HepG2 (cell line): ENCODE measurements at regions not wholly inside any gene's neighbourhood (a gene's known extent, or its start where the extent isn't known, plus 50 kb on each side); places are given as distances from the start of the nearest gene placed in this dataset.

Experiments used
- ATAC-seq: fragments of 200-7000 bp; cut with Tn5 transposase; 3 replicates; pipeline ENCODE4 v1.9.1; 2020; ENCODE audit warnings: mild to moderate bottlenecking, moderate library complexity
- BruUV-seq: library from RNA; stranded (reverse); fragments of 400-500 nt; replicated peaks from 2 replicates; lab custom pipeline; 2021; lab: Mats Ljungman, UMichigan
- CTCF ChIA-PET: fragments of 300-600 bp; formaldehyde crosslinking; extraction: SDS; loops from one replicate; lab custom pipeline; 2021; ENCODE audit warnings: low total read pairs, inconsistent platforms, low intra/inter-chr PET ratio; lab: Yijun Ruan, JAX
- POLR2A ChIA-PET: fragments of 350-600 bp; sonication (Branson Sonifier 250); formaldehyde crosslinking; loops from one replicate; lab custom pipeline; 2020; ENCODE audit warnings: antibody characterized with exemption, inconsistent platforms; lab: Yijun Ruan, JAX
- DNase-seq: peaks from one replicate; pipeline ENCODE4 v3.0.0-alpha.2; 2015; ENCODE audit warnings: low spot score
- FAIRE-seq: peaks from 3 replicates; lab custom pipeline; 2011; peaks lifted over from hg19 to GRCh38; lab: Jason Lieb, UNC
- H2AFZ ChIP-seq: one replicate; pipeline ENCODE4 v1.6.1; 2011; ENCODE audit warnings: low read length, inconsistent platforms
- H3K27ac ChIP-seq: fragments of 300-600 bp; 3 replicates; pipeline ENCODE4 v1.8.0; 2011; ENCODE audit warnings: mixed run types, mild to moderate bottlenecking, mixed read lengths, low read length, inconsistent platforms; ENCODE audit not compliant: insufficient read depth; ENCODE audit errors: extremely low read length
- H3K27me3 ChIP-seq, 2 experiments: fragments of 200-600 bp in 1 of 2; 2 replicates in 1 of 2; 3 replicates in 1 of 2; pipeline versions ENCODE4 v1.6.0 to v1.8.0; 2011; ENCODE audit warnings: low read length in 2 of 2, mild to moderate bottlenecking in 2 of 2, moderate library complexity in 2 of 2, inconsistent platforms in 1 of 2; ENCODE audit not compliant: insufficient read depth in 2 of 2, control insufficient read depth in 1 of 2
- H3K36me3 ChIP-seq, 2 experiments: fragments of 200-600 bp in 1 of 2; replicated peaks in 1 of 2; 2 replicates in 1 of 2; 3 replicates in 1 of 2; pipeline versions ENCODE4 v1.5.1 to v1.8.0; 2011; ENCODE audit warnings: low read length in 2 of 2, inconsistent platforms in 1 of 2; ENCODE audit not compliant: insufficient read depth in 2 of 2, control insufficient read depth in 1 of 2
- H3K4me1 ChIP-seq: 2 replicates; pipeline ENCODE4 v1.5.1; 2012; ENCODE audit warnings: low read length, inconsistent platforms; ENCODE audit not compliant: insufficient read depth
- H3K4me2 ChIP-seq: 2 replicates; pipeline ENCODE4 v1.6.0; 2011; ENCODE audit warnings: low read depth, low read length, inconsistent platforms
- H3K4me3 ChIP-seq, 3 experiments: fragments of 200-600 bp in 1 of 3; sonication (generic), shearing (Covaris generic) in 1 of 3; replicated peaks in 1 of 3; 2 replicates each; pipeline ENCODE4 v1.5.1; 2011 to 2016; ENCODE audit warnings: low read length in 3 of 3, inconsistent platforms in 2 of 3, low read depth in 2 of 3, mild to moderate bottlenecking in 2 of 3, control low read depth in 1 of 3, mixed read lengths in 1 of 3; ENCODE audit not compliant: insufficient read depth in 1 of 3
- H3K79me2 ChIP-seq: one replicate; pipeline ENCODE4 v1.6.1; 2011; ENCODE audit warnings: low read length, inconsistent platforms; ENCODE audit not compliant: insufficient read depth
- H3K9ac ChIP-seq: 2 replicates; pipeline ENCODE4 v1.6.0; 2011; ENCODE audit warnings: mild to moderate bottlenecking, low read depth, low read length, inconsistent platforms; ENCODE audit not compliant: insufficient read depth
- H3K9me3 ChIP-seq: 2 replicates; pipeline ENCODE4 v1.5.1; 2012; ENCODE audit warnings: mild to moderate bottlenecking, low read length
- H4K20me1 ChIP-seq: 2 replicates; pipeline ENCODE4 v1.6.0; 2011; ENCODE audit warnings: inconsistent platforms, mild to moderate bottlenecking, low read length, moderate library complexity; ENCODE audit not compliant: insufficient read depth
- FOXA1 ChIP-seq, 2 experiments: fragments of 450-650 bp in 1 of 2; sonication (generic) in 1 of 2; formaldehyde crosslinking in 1 of 2; IDR thresholded peaks; 2 replicates each; pipeline versions ENCODE4 v1.4.0 to v1.6.1; 2016 to 2020; ENCODE audit warnings: missing genetic modification reagents in 1 of 2
- POLR2AphosphoS2 ChIP-seq: IDR thresholded peaks from 2 replicates; pipeline ENCODE4 v1.6.1; 2011; ENCODE audit warnings: low read depth, low read length, improper control_type of control experiment
- SKI ChIP-seq: fragments of 450-650 bp; IDR thresholded peaks from one replicate; pipeline ENCODE4 v1.6.1; 2018; ENCODE audit warnings: mild to moderate bottlenecking; ENCODE audit not compliant: partially characterized antibody
- SP1 ChIP-seq, 2 experiments: fragments of 450-650 bp in 1 of 2; sonication (generic) in 1 of 2; formaldehyde crosslinking in 1 of 2; IDR thresholded peaks; 2 replicates each; pipeline versions ENCODE4 v1.4.0 to v1.6.1; 2016 to 2020; ENCODE audit warnings: missing genetic modification reagents in 1 of 2
- ZNF124 ChIP-seq: sonication (generic); formaldehyde crosslinking; IDR thresholded peaks from 2 replicates; pipeline ENCODE4 v1.4.0; 2020; ENCODE audit warnings: missing genetic modification reagents
- ZNF234 ChIP-seq: sonication (generic); formaldehyde crosslinking; conservative IDR thresholded peaks from 2 replicates; pipeline ENCODE4 v1.5.1; 2020; ENCODE audit warnings: mild to moderate bottlenecking, missing genetic modification reagents
- ZNF251 ChIP-seq: sonication (generic); formaldehyde crosslinking; IDR thresholded peaks from 2 replicates; pipeline ENCODE4 v1.9.0; 2021; ENCODE audit warnings: mild to moderate bottlenecking, missing genetic modification reagents
- ZNF264 ChIP-seq: sonication (generic); formaldehyde crosslinking; IDR thresholded peaks from 2 replicates; pipeline ENCODE4 v1.4.0; 2020; ENCODE audit warnings: missing genetic modification reagents
- ZNF33A ChIP-seq: sonication (generic); formaldehyde crosslinking; IDR thresholded peaks from 2 replicates; pipeline ENCODE4 v1.5.1; 2020; ENCODE audit warnings: missing genetic modification reagents, mild to moderate bottlenecking, moderate library complexity, borderline replicate concordance
- ZNF501 ChIP-seq: sonication (generic); formaldehyde crosslinking; IDR thresholded peaks from 2 replicates; pipeline ENCODE4 v1.5.1; 2020; ENCODE audit warnings: mild to moderate bottlenecking, moderate library complexity, missing genetic modification reagents
- ZNF503 ChIP-seq: sonication (generic); formaldehyde crosslinking; IDR thresholded peaks from 2 replicates; pipeline ENCODE4 v1.4.0; 2020; ENCODE audit warnings: missing genetic modification reagents
- ZNF577 ChIP-seq: sonication (generic); formaldehyde crosslinking; IDR thresholded peaks from 2 replicates; pipeline ENCODE4 v1.4.0; 2020; ENCODE audit warnings: mild to moderate bottlenecking, low read depth, missing genetic modification reagents, borderline replicate concordance
- ZNF703 ChIP-seq: sonication (generic); formaldehyde crosslinking; IDR thresholded peaks from 2 replicates; pipeline ENCODE4 v1.5.1; 2020; ENCODE audit warnings: missing genetic modification reagents, mild to moderate bottlenecking, moderate library complexity, borderline replicate concordance
- WGBS: methylation state at CpG from one replicate; pipeline ENCODE4 v1.1.6; 2017; ENCODE audit warnings: low lambda C conversion rate; 5-methylcytosine and 5-hydroxymethylcytosine counted together
- in situ Hi-C: cut with HindIII; loops from 2 replicates; pipeline ENCODE4 v1.10.0; 2017; ENCODE audit warnings: low pct_unique_long_range_greater_than_20kb; ENCODE audit not compliant: extremely low pct_ligation_motif_present
- intact Hi-C: fragments of 100-400 bp; cut with micrococcal nuclease; formaldehyde crosslinking; loops from one replicate; pipeline ENCODE4 v1.10.0; 2022; ENCODE audit not compliant: unreplicated experiment

- no peaks in the 10 kb centered on the region for H3K36me3 ChIP-seq
- intact Hi-C loops, result no loop called here
- no peaks in the 10 kb centered on the region for H3K4me1 ChIP-seq
- no peaks in the 10 kb centered on the region for H4K20me1 ChIP-seq
- no peak overlapping the region for H3K9ac ChIP-seq
- H3K27me3 ChIP-seq, result no peaks in the 10 kb centered on the region
- TF ChIP-seq ZNF503 (CRISPR knock-in tag) (no peak), ZNF33A (no peak)
- H2AFZ ChIP-seq, result no peak overlapping the region
- H3K79me2 ChIP-seq, result no peaks in the 10 kb centered on the region
- ChIA-PET POLR2A (no interaction called here), CTCF (no interaction called here)
- no TSS peak for BruUV-seq
- ATAC-seq (no peak), DNase-seq (no peak), FAIRE-seq (no peak)
- H3K4me3 ChIP-seq, result no peak overlapping the region
- in situ Hi-C loops, result no loop called here
- WGBS, result 91% methylated on average over 4 of the region's 4 CpGs
- H3K4me2 ChIP-seq, result no peak overlapping the region
- H3K27ac ChIP-seq, result no peak overlapping the region
- no peaks in the 10 kb centered on the region for H3K9me3 ChIP-seq
Observed at GRCh38 chr4:123300222-123301039, 96.2 kb upstream of the SPRY1 start.

GRCh38 chr4:123301923-123302322 is 94.7 kb upstream of the SPRY1 start:
- FAIRE-seq (no peak), ATAC-seq (no peak), DNase-seq (no peak)
- Histone ChIP-seq H3K36me3 (no peaks in the 10 kb centered on the region), H3K4me1 (no peaks in the 10 kb centered on the region), H3K4me3 (no peak overlapping the region), H2AFZ (no peak overlapping the region), H3K79me2 (no peaks in the 10 kb centered on the region), H3K4me2 (no peak overlapping the region), H3K27ac (no peak overlapping the region), H3K27me3 (no peaks in the 10 kb centered on the region), H3K9me3 (no peaks in the 10 kb centered on the region), H3K9ac (no peak overlapping the region), H4K20me1 (no peaks in the 10 kb centered on the region)
- BruUV-seq, result no TSS peak
- CTCF ChIA-PET, result no interaction called here
- intact Hi-C loops (no loop called here), in situ Hi-C loops (no loop called here)
- whole genome bisulfite sequencing, result no CpG with 5 or more reads among the region's 2 CpGs
- POLR2A ChIA-PET, result no interaction called here
- no peak for TF ChIP-seq ZNF264
- no peak for TF ChIP-seq ZNF501 (CRISPR knock-in tag)
- no peak for TF ChIP-seq ZNF251 (CRISPR knock-in tag)
- no peak for TF ChIP-seq SP1 (IDR thresholded peaks at IDR 0.05)
- no peak for TF ChIP-seq SP1 (CRISPR knock-in tag; IDR thresholded peaks at IDR 0.05)
- no peak for TF ChIP-seq SKI
- no peak for TF ChIP-seq ZNF234
- no peak for TF ChIP-seq ZNF124 (CRISPR knock-in tag)
- no peak for TF ChIP-seq FOXA1 (IDR thresholded peaks at IDR 0.05)
- no peak for TF ChIP-seq FOXA1 (CRISPR knock-in tag; IDR thresholded peaks at IDR 0.05)
- TF ChIP-seq ZNF577 (CRISPR knock-in tag), result no peak
- TF ChIP-seq ZNF703 (CRISPR knock-in tag), result no peak
- TF ChIP-seq POLR2AphosphoS2, result no peak
